ENCODE measurements at regions not wholly inside any gene's neighbourhood (a gene's known extent, or its start where the extent isn't known, plus 50 kb on each side); places are given as distances from the start of the nearest gene placed in this dataset.

DNA sequence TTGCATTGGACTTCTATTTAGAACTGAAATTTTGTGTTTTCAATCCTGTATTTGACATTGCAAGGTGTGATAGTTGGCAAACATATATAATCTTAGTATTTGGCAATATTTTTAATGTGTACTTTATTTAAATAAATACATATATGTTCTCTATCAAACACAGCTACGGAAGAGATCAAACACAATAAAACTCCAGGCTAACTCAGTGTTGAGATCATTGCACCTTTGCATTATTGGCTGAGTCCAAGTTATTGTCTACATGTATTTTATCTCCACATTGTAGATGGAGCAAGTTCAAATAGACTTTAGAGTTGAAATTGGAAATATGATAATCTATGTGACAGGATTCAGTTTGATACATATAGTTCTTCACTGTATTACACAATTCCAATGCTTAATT lies 176.7 kb downstream of the ST6GAL2 start:
- no peak for TF ChIP-seq CTCF (IDR thresholded peaks at IDR 0.05)
- TF ChIP-seq POLR2A (IDR thresholded peaks at IDR 0.05): no peak
- no peak for TF ChIP-seq POLR2AphosphoS5 (IDR thresholded peaks at IDR 0.05; ENCODE audit: insufficient read depth in 1 of 2, low read depth in 1 of 2)
